NCI-H187 treated with DMSO at 0.1 percent for 48 hours (cell line): ENCODE measurements at regions not wholly inside any gene's neighbourhood (a gene's known extent, or its start where the extent isn't known, plus 50 kb on each side); places are given as distances from the start of the nearest gene placed in this dataset.

Experiments used
- DNase-seq: peaks from one replicate; lab custom pipeline; 2025; lab: John Stamatoyannopoulos, UW

- DNase-seq = no peak
Measured at GRCh38 chr9:108186642-108187395, 669.0 kb downstream of the ACTL7B start.

GRCh38 chr9:108185613-108186012, 670.2 kb downstream of the ACTL7B start:
- no peak for DNase-seq

GRCh38 chr9:108184941-108185340, 670.8 kb downstream of the ACTL7B start:
- no peak for DNase-seq

GRCh38 chr9:108184009-108184408, 671.8 kb downstream of the ACTL7B start:
- DNase-seq = no peak

- DNase-seq = no peak
Measured at GRCh38 chr9:108182950-108183381, 672.8 kb downstream of the ACTL7B start.

GRCh38 chr9:108182270-108182669, 673.5 kb downstream of the ACTL7B start:
- DNase-seq = no peak

GRCh38 chr9:108181441-108181840, 674.3 kb downstream of the ACTL7B start:
- no peak for DNase-seq

GRCh38 chr9:108180541-108180940, 675.2 kb downstream of the ACTL7B start:
- DNase-seq = no peak

GRCh38 chr9:108178318-108178717, 677.5 kb downstream of the ACTL7B start:
- DNase-seq = no peak

- DNase-seq = no peak
Measured at GRCh38 chr9:108168236-108168850, 678.8 kb upstream of the KLF4 start.

GRCh38 chr9:108167136-108167900, 677.7 kb upstream of the KLF4 start:
- DNase-seq = no peak

- no peak for DNase-seq
Measured at GRCh38 chr9:108166519-108166918, 677.0 kb upstream of the KLF4 start.

- no peak for DNase-seq
Measured at GRCh38 chr9:108163321-108164005, 673.9 kb upstream of the KLF4 start.

GRCh38 chr9:108162664-108163063, 673.1 kb upstream of the KLF4 start:
- DNase-seq = no peak

- DNase-seq = no peak
Measured at GRCh38 chr9:108161503-108161902, 671.9 kb upstream of the KLF4 start.

- DNase-seq = no peak
Measured at GRCh38 chr9:108160706-108161355, 671.3 kb upstream of the KLF4 start.

- DNase-seq = no peak
Measured at GRCh38 chr9:108160039-108160438, 670.5 kb upstream of the KLF4 start.

GRCh38 chr9:108158236-108158995, 668.8 kb upstream of the KLF4 start:
- DNase-seq = no peak

- no peak for DNase-seq
Measured at GRCh38 chr9:108156270-108156998, 666.9 kb upstream of the KLF4 start.

GRCh38 chr9:108153416-108153815, 663.8 kb upstream of the KLF4 start:
- DNase-seq = no peak
